Adrenal gland (tissue), 9 donors: ENCODE measurements at regions not wholly inside any gene's neighbourhood (a gene's known extent, or its start where the extent isn't known, plus 50 kb on each side); places are given as distances from the start of the nearest gene placed in this dataset.

ENCODE experiments used
- DNase-seq, 7 donors: peaks; one replicate each; pipeline ENCODE4 v3.0.0-alpha.2; 2019 to 2020
- H3K27ac ChIP-seq, 5 donors: fragments of 200-600 bp; sonication (generic) in 4 of 5; 1 replicate in 3 of 5; 2 replicates in 2 of 5; pipeline versions ENCODE4 v1.5.1 to v1.8.0; 2016 to 2020; ENCODE audit warnings: mild to moderate bottlenecking in 1 of 5
- H3K27me3 ChIP-seq: fragments of 200-600 bp; 2 replicates; pipeline ENCODE4 v1.8.0; 2021
- H3K36me3 ChIP-seq, 2 donors: fragments of 200-600 bp; replicated peaks in 1 of 2; 1 replicate in 1 of 2; 2 replicates in 1 of 2; pipeline versions ENCODE4 v1.5.1 to v1.8.0; 2018 to 2022
- H3K4me1 ChIP-seq, 2 donors: fragments of 200-600 bp; replicated peaks in 1 of 2; 1 replicate in 1 of 2; 2 replicates in 1 of 2; pipeline versions ENCODE4 v1.5.1 to v1.8.0; 2018 to 2021
- H3K4me3 ChIP-seq, 4 donors: fragments of 200-600 bp; sonication (generic) in 3 of 4; one replicate each; pipeline ENCODE4 v1.5.1; 2016 to 2018
- H3K9me3 ChIP-seq, 3 donors: fragments of 200-600 bp; sonication (generic) in 1 of 3; replicated peaks in 1 of 3; 1 replicate in 2 of 3; 2 replicates in 1 of 3; pipeline versions ENCODE4 v1.5.1 to v1.8.0; 2016 to 2021
- POLR2A ChIP-seq, 2 donors: fragments of 450-650 bp; IDR thresholded peaks; one replicate each; pipeline ENCODE4 v1.6.1; 2017; ENCODE audit warnings: antibody characterized with exemption in 2 of 2, mild to moderate bottlenecking in 2 of 2, moderate library complexity in 1 of 2
- WGBS, 4 donors: extraction: QIAGEN DNeasy Blood & Tissue Kit in 2 of 4; methylation state at CpG; one replicate each; pipeline versions ENCODE4 v1.1.5 to v1.1.7; 2013 to 2017; 5-methylcytosine and 5-hydroxymethylcytosine counted together
- intact Hi-C, 2 donors: fragments of 100-400 bp; cut with DNase I; formaldehyde crosslinking; loops; one replicate each; pipeline versions ENCODE4 v1.14.1 to v1.15.0; 2022 to 2023
- TF ChIP-seq, protein P1 (sequence below), 6 experiments: fragments of 450-650 bp in 4 of 6; fragments of 200-600 bp in 2 of 6; sonication (generic) in 1 of 6; IDR thresholded peaks; 1 replicate in 5 of 6; 2 replicates in 1 of 6; pipeline versions ENCODE4 v1.5.1 to v1.8.0; 2016 to 2021; ENCODE audit warnings: antibody characterized with exemption in 6 of 6, mild to moderate bottlenecking in 2 of 6, moderate library complexity in 1 of 6
- donor health status: healthy with polysubstance abuse.
- donor health status: Bipolar disorder and iron deficiency.
- donor health status: DM: yes; HTN: yes; CAD: no.
- donor health status: DM: no; HTN: no; CAD: no.
- donor health status: DM: no; HTN: no; CAD: no.

DNA sequence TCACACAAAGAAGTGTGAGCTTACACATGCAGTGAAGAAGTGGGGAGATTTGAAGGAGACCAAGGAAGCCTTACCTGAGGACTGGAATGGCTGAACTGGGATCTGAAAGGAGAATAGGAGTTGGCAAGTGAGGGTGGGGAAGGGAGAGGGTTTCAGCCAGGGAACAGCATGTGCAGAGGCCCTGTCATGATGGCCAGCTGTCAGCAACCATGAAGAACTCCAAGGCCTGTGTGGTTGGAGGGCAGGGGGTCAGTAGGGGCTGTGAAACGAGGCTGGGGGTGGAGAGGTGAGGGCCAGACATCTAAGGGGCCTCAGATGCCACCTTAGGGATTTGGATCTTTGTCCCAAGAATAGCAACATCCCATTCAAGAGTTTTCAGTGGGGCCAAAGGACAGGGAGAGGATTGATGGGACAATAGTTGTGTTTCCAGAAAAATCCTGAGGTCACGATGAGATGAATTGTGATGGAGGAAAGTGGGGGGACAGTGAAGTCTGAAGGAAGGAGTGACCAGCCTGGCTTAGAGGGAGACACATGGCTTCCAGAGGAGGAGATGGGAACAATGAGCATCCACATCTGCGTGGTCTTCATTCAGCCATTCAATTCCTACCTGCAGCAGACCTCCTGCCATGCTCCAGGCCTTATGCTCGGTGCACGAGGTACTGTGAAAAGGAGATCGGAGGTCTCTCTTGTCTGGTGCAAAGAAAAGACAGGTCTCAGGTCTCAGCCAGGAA is 187.6 kb downstream of the MATN1 start:
- no peaks in the 10 kb centered on the region for H3K27me3 ChIP-seq
- intact Hi-C loops, result no loop called here
- WGBS, 4 donors, result 59 to 83% (median 73%) methylated on average over 6 of the region's 6 CpGs
- no peaks in the 10 kb centered on the region for H3K4me1 ChIP-seq
- DNase-seq, result no peak
- TF ChIP-seq, protein P1, sequence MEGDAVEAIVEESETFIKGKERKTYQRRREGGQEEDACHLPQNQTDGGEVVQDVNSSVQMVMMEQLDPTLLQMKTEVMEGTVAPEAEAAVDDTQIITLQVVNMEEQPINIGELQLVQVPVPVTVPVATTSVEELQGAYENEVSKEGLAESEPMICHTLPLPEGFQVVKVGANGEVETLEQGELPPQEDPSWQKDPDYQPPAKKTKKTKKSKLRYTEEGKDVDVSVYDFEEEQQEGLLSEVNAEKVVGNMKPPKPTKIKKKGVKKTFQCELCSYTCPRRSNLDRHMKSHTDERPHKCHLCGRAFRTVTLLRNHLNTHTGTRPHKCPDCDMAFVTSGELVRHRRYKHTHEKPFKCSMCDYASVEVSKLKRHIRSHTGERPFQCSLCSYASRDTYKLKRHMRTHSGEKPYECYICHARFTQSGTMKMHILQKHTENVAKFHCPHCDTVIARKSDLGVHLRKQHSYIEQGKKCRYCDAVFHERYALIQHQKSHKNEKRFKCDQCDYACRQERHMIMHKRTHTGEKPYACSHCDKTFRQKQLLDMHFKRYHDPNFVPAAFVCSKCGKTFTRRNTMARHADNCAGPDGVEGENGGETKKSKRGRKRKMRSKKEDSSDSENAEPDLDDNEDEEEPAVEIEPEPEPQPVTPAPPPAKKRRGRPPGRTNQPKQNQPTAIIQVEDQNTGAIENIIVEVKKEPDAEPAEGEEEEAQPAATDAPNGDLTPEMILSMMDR (IDR thresholded peaks at IDR 0.05), result no peak
- no peak for TF ChIP-seq POLR2A (IDR thresholded peaks at IDR 0.05)
- no peak overlapping the region for H3K4me3 ChIP-seq
- no peaks in the 10 kb centered on the region for H3K36me3 ChIP-seq
- no peak overlapping the region for H3K27ac ChIP-seq
- peaks cover 0 to 4% (median 0%) of the 10 kb centered on the region in 3 donors for H3K9me3 ChIP-seq

GRCh38 chr1:30534551-30534940 is 188.8 kb downstream of the MATN1 start:
- intact Hi-C loops, result no loop called here
- 61 to 100% (median 67%) methylated on average over 2 to 3 of the region's 3 CpGs; no CpG with 5 or more reads in 1 of the 4 donors for WGBS, 4 donors
- H3K4me1 ChIP-seq, result no peaks in the 10 kb centered on the region
- no peak for TF ChIP-seq POLR2A (IDR thresholded peaks at IDR 0.05)
- TF ChIP-seq, protein P1 (IDR thresholded peaks at IDR 0.05), result no peak
- no peak for DNase-seq
- H3K27me3 ChIP-seq, result no peaks in the 10 kb centered on the region
- no peaks in the 10 kb centered on the region for H3K36me3 ChIP-seq
- no peak overlapping the region for H3K4me3 ChIP-seq
- H3K27ac ChIP-seq, result no peak overlapping the region
- H3K9me3 ChIP-seq, result peaks cover 0 to 4% (median 0%) of the 10 kb centered on the region in 3 donors

DNA sequence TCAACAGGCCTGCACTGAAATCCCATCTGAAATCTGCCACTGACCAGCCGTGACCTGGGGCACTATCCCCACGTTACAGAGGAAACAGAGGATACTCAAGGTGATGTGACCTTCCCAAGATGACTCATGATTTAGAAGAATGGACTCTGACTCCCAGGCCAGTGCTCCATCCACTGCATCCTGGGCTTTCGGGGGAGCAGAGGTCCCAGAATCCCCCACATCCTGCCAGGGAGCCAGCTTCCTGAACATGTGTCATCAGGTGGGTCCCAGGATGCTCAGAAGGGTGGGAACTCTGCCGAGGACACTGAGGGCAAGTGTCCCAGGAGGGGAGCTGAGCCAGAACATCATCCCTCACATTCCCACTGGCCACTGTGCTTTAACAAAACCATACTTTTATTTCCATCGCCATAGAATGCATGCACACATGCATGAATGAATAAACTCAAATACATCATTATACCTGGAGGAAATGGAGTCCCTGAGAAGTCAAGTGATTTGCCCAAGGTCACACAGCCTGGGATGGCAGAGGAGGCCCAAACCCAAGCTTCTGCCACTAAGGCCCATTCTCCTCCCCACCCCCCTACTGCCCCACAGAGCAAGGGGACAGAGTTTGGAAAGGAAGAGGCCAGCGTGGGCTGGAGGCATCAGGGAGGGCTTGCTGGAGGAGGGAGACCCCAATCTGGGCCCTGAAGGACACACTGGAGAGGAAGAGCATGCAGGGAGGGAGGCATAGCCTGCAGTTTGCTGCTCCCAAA is 189.4 kb downstream of the MATN1 start:
- Histone ChIP-seq H3K4me1 (no peaks in the 10 kb centered on the region), H3K4me3 (no peak overlapping the region), H3K27ac (no peak overlapping the region), H3K9me3 (peaks cover 0 to 4% (median 0%) of the 10 kb centered on the region in 3 donors), H3K36me3 (no peaks in the 10 kb centered on the region), H3K27me3 (no peaks in the 10 kb centered on the region)
- intact Hi-C loops, result no loop called here
- no peak for TF ChIP-seq POLR2A (IDR thresholded peaks at IDR 0.05)
- TF ChIP-seq, protein P1 (IDR thresholded peaks at IDR 0.05), result no peak
- DNase-seq, result no peak
- WGBS, 4 donors, result 66 to 75% (median 68%) methylated on average over 4 to 6 of the region's 6 CpGs

DNA sequence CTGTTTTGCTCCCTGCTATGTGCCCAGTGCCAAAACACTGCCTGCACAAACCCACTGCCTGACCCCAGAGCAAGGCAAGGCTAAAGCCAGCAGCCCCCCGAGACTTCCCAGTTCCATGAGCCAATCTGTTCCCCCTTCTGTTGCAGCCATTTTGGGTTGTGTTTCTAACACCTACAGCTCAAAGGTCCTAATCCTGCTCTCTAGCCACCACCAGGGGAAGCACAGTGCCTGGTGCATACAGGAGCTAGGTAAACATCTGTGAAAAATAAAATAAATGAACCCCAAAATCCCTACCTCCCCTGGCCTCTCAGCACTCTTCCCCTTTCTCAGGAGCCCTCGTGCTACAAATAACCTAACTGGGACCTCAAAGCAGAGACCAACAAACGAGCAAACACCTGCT is 190.2 kb downstream of the MATN1 start:
- Histone ChIP-seq H3K4me1 (no peaks in the 10 kb centered on the region), H3K4me3 (no peak overlapping the region), H3K27me3 (no peaks in the 10 kb centered on the region), H3K27ac (no peak overlapping the region), H3K9me3 (peaks cover 0 to 4% (median 0%) of the 10 kb centered on the region in 3 donors), H3K36me3 (no peaks in the 10 kb centered on the region)
- WGBS, 4 donors, result 63 to 81% (median 64%) methylated on average over 3 of the region's 3 CpGs
- TF ChIP-seq, protein P1 (IDR thresholded peaks at IDR 0.05), result no peak
- TF ChIP-seq POLR2A (IDR thresholded peaks at IDR 0.05), result no peak
- DNase-seq, result no peak
- intact Hi-C loops, result no loop called here
